OCI-M2 (cell line): ENCODE measurements at regions not wholly inside any gene's neighbourhood (a gene's known extent, or its start where the extent isn't known, plus 50 kb on each side); places are given as distances from the start of the nearest gene placed in this dataset.

Experiments used
- DNase-seq: peaks from one replicate; lab custom pipeline; 2025; ENCODE audit not compliant: unreplicated experiment; lab: John Stamatoyannopoulos, UW

DNA sequence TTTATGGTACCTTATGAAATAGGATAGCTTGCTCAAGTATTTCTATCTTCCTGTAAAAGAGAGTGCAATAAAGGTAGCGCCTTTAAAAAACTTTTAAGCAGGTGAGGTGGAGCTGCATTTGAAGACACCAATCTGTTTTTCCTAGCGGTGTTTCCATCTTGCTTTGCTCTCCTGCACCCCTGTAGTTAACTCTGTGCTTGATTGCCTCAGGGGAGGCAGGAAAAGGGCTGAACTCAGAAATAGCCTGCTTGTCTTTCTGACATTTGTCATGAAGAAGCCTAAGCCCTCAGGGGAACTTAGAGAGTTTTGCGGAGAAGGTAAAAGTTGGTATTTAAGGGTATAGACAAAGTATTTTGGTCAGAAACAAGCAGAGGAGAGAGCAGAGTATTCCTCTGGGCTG is 63.0 kb upstream of the TPRG1 start:
- DNase-seq, result no peak

GRCh38 chr3:189109145-189109544 is 62.6 kb upstream of the TPRG1 start:
- no peak for DNase-seq

GRCh38 chr3:189117087-189117486 is 54.7 kb upstream of the TPRG1 start:
- DNase-seq, result no peak

GRCh38 chr3:189118896-189119295 is 52.9 kb upstream of the TPRG1 start:
- DNase-seq, result no peak

DNA sequence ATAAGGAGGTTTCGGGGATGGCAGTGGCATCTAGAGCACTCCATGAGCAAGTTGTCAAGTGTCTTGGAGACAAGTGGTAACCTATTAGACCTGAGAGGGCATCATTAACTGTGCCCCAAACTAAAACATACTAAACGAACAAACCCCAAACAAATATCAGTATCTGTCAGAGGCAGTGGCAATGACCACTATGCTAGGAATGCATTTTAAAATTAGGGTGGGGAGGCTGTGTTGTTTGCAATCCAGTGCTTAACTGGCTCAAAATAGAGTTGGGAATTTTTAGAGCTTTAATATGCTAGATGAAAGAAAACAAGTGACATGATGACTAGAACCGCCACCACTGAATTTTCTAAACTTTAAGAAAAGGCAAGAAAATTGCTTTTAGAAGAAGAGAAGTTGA is 51.8 kb upstream of the TPRG1 start:
- DNase-seq, result no peak

GRCh38 chr3:189121092-189121491 is 50.7 kb upstream of the TPRG1 start:
- DNase-seq, result no peak
